K562 (cell line): ENCODE measurements at regions not wholly inside any gene's neighbourhood (a gene's known extent, or its start where the extent isn't known, plus 50 kb on each side); places are given as distances from the start of the nearest gene placed in this dataset.

Experiments
- ATAC-seq: fragments of 200-7000 bp; cut with Tn5 transposase; 3 replicates; pipeline ENCODE4 v1.9.1; 2020; ENCODE audit warnings: moderate library complexity
- BruUV-seq: library from RNA; stranded (reverse); fragments of 400-500 nt; replicated peaks from 2 replicates; lab custom pipeline; 2021; lab: Mats Ljungman, UMichigan
- CTCF ChIA-PET: fragments of 300-600 bp; formaldehyde crosslinking; extraction: SDS; loops from one replicate; lab custom pipeline; 2021; ENCODE audit warnings: low intra/inter-chr PET ratio; lab: Yijun Ruan, JAX
- POLR2A ChIA-PET: fragments of 300-600, 350-650 bp; sonication (Branson Sonifier 250); formaldehyde crosslinking; extraction: SDS; loops from one replicate; lab custom pipeline; 2021; ENCODE audit warnings: antibody characterized with exemption, inconsistent platforms; lab: Yijun Ruan, JAX
- DNase-seq, 4 experiments: peaks; one replicate each; pipeline versions ENCODE4 v3.0.0 to v3.0.0-alpha.2; 2011 to 2018; ENCODE audit warnings: low spot score in 3 of 4, mixed read lengths in 3 of 4; ENCODE audit errors: extremely low read depth in 1 of 4
- FAIRE-seq: peaks from 2 replicates; lab custom pipeline; 2011; peaks lifted over from hg19 to GRCh38; lab: Jason Lieb, UNC
- H2AFZ ChIP-seq: 2 replicates; pipeline ENCODE4 v1.6.0; 2011; ENCODE audit warnings: low read depth, low read length, control low read depth, inconsistent platforms
- H3K27ac ChIP-seq: fragments of 200-600 bp; 3 replicates; pipeline ENCODE4 v1.8.0; 2011; ENCODE audit warnings: low read depth, mild to moderate bottlenecking, control low read depth, inconsistent platforms, low read length, moderate library complexity, mixed read lengths; ENCODE audit errors: extremely low read depth
- H3K27me3 ChIP-seq, 2 experiments: fragments of 300-600 bp in 1 of 2; 2 replicates in 1 of 2; 3 replicates in 1 of 2; pipeline versions ENCODE4 v1.6.0 to v1.8.0; 2011; ENCODE audit warnings: inconsistent platforms in 2 of 2, low read length in 2 of 2, mild to moderate bottlenecking in 1 of 2, mixed read lengths in 1 of 2, moderate library complexity in 1 of 2; ENCODE audit not compliant: control insufficient read depth in 2 of 2, insufficient read depth in 2 of 2
- H3K36me3 ChIP-seq: fragments of 300-600 bp; 3 replicates; pipeline ENCODE4 v1.8.0; 2011; ENCODE audit warnings: mild to moderate bottlenecking, low read length, inconsistent platforms; ENCODE audit not compliant: control insufficient read depth, insufficient read depth
- H3K4me1 ChIP-seq, 2 experiments: fragments of 200-600 bp in 1 of 2; replicated peaks in 1 of 2; 2 replicates in 1 of 2; 3 replicates in 1 of 2; pipeline versions ENCODE4 v1.5.1 to v1.8.0; 2011; ENCODE audit warnings: inconsistent platforms in 2 of 2, low read length in 2 of 2, mild to moderate bottlenecking in 1 of 2, mixed read lengths in 1 of 2, moderate library complexity in 1 of 2; ENCODE audit not compliant: control insufficient read depth in 2 of 2, insufficient read depth in 2 of 2
- H3K4me2 ChIP-seq: 2 replicates; pipeline ENCODE4 v1.6.1; 2011; ENCODE audit warnings: low read length, control low read depth, inconsistent platforms, mixed read lengths; ENCODE audit not compliant: insufficient read depth
- H3K4me3 ChIP-seq: fragments of 200-600 bp; sonication (generic), shearing (Covaris generic); 2 replicates; pipeline ENCODE4 v1.5.1; 2016; ENCODE audit warnings: control low read depth, inconsistent platforms
- H3K79me2 ChIP-seq: fragments of 200-600 bp; 3 replicates; pipeline ENCODE4 v1.8.0; 2011; ENCODE audit warnings: low read length, inconsistent platforms; ENCODE audit not compliant: control insufficient read depth, insufficient read depth
- H3K9ac ChIP-seq, 2 experiments: 2 replicates each; pipeline versions ENCODE4 v1.6.0 to v1.6.1; 2011; ENCODE audit warnings: low read depth in 2 of 2, low read length in 2 of 2, control low read depth in 1 of 2, inconsistent platforms in 1 of 2, mild to moderate bottlenecking in 1 of 2, mixed read lengths in 1 of 2; ENCODE audit not compliant: insufficient read depth in 1 of 2
- H3K9me1 ChIP-seq: one replicate; pipeline ENCODE4 v1.6.0; 2011; ENCODE audit warnings: inconsistent platforms, mild to moderate bottlenecking, low read length, moderate library complexity; ENCODE audit not compliant: control insufficient read depth, insufficient read depth
- H3K9me3 ChIP-seq: replicated peaks from 2 replicates; pipeline ENCODE4 v1.5.1; 2011; ENCODE audit warnings: low read depth, low read length, inconsistent platforms; ENCODE audit not compliant: control insufficient read depth, insufficient read depth
- H4K20me1 ChIP-seq: replicated peaks from 2 replicates; pipeline ENCODE4 v1.6.1; 2011; ENCODE audit warnings: low read length, inconsistent platforms, mixed read lengths; ENCODE audit not compliant: control insufficient read depth, insufficient read depth
- CLOCK ChIP-seq: fragments of 250-450 bp; sonication (Bioruptor Pico); IDR thresholded peaks from 2 replicates; pipeline ENCODE4 v1.4.0; 2020; ENCODE audit warnings: mild to moderate bottlenecking, moderate library complexity, borderline replicate concordance
- ETV1 ChIP-seq: fragments of 450-650 bp; conservative IDR thresholded peaks from 2 replicates; pipeline ENCODE4 v1.6.1; 2016; ENCODE audit warnings: missing genetic modification characterization, control low read depth, low read depth, missing compliant biosample characterization
- HEY1 ChIP-seq: fragments of 250-450 bp; sonication (Bioruptor Pico); IDR thresholded peaks from 2 replicates; pipeline ENCODE4 v1.5.0; 2020; ENCODE audit warnings: mild to moderate bottlenecking, moderate library complexity, borderline replicate concordance
- IFI16 ChIP-seq: fragments of 250-450 bp; sonication (Bioruptor Pico); IDR thresholded peaks from 2 replicates; pipeline ENCODE4 v2.1.2; 2022; ENCODE audit warnings: mild to moderate bottlenecking, inconsistent platforms
- JUNB ChIP-seq: fragments of 450-650 bp; formaldehyde crosslinking; conservative IDR thresholded peaks from 2 replicates; pipeline ENCODE4 v1.4.0; 2020; ENCODE audit warnings: mild to moderate bottlenecking
- MBD1 ChIP-seq: fragments of 250-450 bp; sonication (Bioruptor Pico); IDR thresholded peaks from 2 replicates; pipeline ENCODE4 v1.8.0; 2022; ENCODE audit warnings: inconsistent platforms
- PHTF2 ChIP-seq: fragments of 250-450 bp; sonication (Bioruptor Pico); IDR thresholded peaks from 2 replicates; pipeline ENCODE4 v1.5.0; 2021; ENCODE audit warnings: mild to moderate bottlenecking
- RBM25 ChIP-seq: fragments of 200-400 bp; formaldehyde crosslinking; IDR thresholded peaks from 2 replicates; pipeline ENCODE4 v1.6.1; 2018; ENCODE audit warnings: low read length, low read depth, moderate library complexity; ENCODE audit not compliant: severe bottlenecking
- RNF219 ChIP-seq: fragments of 250-450 bp; sonication (Bioruptor Pico); IDR thresholded peaks from 2 replicates; pipeline ENCODE4 v1.5.0; 2022; ENCODE audit warnings: mild to moderate bottlenecking
- ZBTB7A ChIP-seq: IDR thresholded peaks from 2 replicates; pipeline ENCODE4 v1.6.1; 2011; ENCODE audit warnings: low read depth, mild to moderate bottlenecking, low read length, moderate library complexity, borderline replicate concordance; ENCODE audit not compliant: control insufficient read depth
- ZNF444 ChIP-seq: fragments of 250-450 bp; sonication (Bioruptor Pico); IDR thresholded peaks from 2 replicates; pipeline ENCODE4 v1.4.0; 2020; ENCODE audit warnings: mild to moderate bottlenecking, moderate library complexity
- WGBS: fragments of 100-300 bp; shearing (Covaris generic); methylation state at CpG from one replicate; pipeline ENCODE4 v1.1.6; 2016; ENCODE audit warnings: low coverage, mixed read lengths; ENCODE audit not compliant: insufficient coverage; ENCODE audit errors: missing lambda C conversion rate; 5-methylcytosine and 5-hydroxymethylcytosine counted together
- in situ Hi-C: fragments of 300-500 bp; cut with MboI; formaldehyde crosslinking; loops from 4 replicates; pipeline ENCODE4 v1.15.0; 2018; ENCODE audit warnings: inconsistent platforms, mixed read lengths
- intact Hi-C: fragments of 100-400 bp; cut with micrococcal nuclease; formaldehyde crosslinking; loops from 2 replicates; pipeline ENCODE4 v1.14.2; 2022
- TF ChIP-seq, protein P1 (sequence below): IDR thresholded peaks from 3 replicates; pipeline ENCODE4 v1.6.1; 2011; ENCODE audit warnings: borderline replicate concordance, mild to moderate bottlenecking, moderate library complexity; ENCODE audit not compliant: insufficient read length; ENCODE audit errors: extremely low read depth

GRCh38 chr4:26181616-26182015 is 139.2 kb upstream of the RBPJ start (continued):
- TF ChIP-seq CLOCK (no peak), HEY1 (no peak), RBM25 (no peak), ZBTB7A (no peak), ZNF444 (CRISPR knock-in tag) (no peak)
- TF ChIP-seq, all 486 proteins: peak for 0

- Histone ChIP-seq H3K4me1 (no peaks in the 10 kb centered on the region; a peak in 1 of 5 replicates), H3K9ac (no peak overlapping the region), H4K20me1 (no peaks in the 10 kb centered on the region), H3K4me2 (no peak overlapping the region), H3K9me3 (no peaks in the 10 kb centered on the region), H3K36me3 (no peaks in the 10 kb centered on the region), H2AFZ (no peak overlapping the region), H3K27me3 (peaks cover 10 to 23% of the 10 kb centered on the region in 2 experiments; a peak in 3 of 5 replicates), H3K79me2 (no peaks in the 10 kb centered on the region), H3K27ac (no peak overlapping the region), H3K4me3 (no peak overlapping the region), H3K9me1 (no peaks in the 10 kb centered on the region)
- 3% methylated on average over 5 of the region's 5 CpGs for WGBS
- DNase-seq: no peak
- ATAC-seq: no peak
- in situ Hi-C loops (no loop called here), intact Hi-C loops (no loop called here)
- CTCF ChIA-PET: no interaction called here
- POLR2A ChIA-PET: no interaction called here
- no TSS peak for BruUV-seq
- no peak for FAIRE-seq
- TF ChIP-seq MBD1 (CRISPR knock-in tag) (no peak), IFI16 (CRISPR knock-in tag) (no peak), JUNB (no peak), RNF219 (CRISPR knock-in tag) (no peak), RBM25 (no peak), PHTF2 (CRISPR knock-in tag) (no peak), ETV1 (tag) (no peak)
- TF ChIP-seq, protein P1, sequence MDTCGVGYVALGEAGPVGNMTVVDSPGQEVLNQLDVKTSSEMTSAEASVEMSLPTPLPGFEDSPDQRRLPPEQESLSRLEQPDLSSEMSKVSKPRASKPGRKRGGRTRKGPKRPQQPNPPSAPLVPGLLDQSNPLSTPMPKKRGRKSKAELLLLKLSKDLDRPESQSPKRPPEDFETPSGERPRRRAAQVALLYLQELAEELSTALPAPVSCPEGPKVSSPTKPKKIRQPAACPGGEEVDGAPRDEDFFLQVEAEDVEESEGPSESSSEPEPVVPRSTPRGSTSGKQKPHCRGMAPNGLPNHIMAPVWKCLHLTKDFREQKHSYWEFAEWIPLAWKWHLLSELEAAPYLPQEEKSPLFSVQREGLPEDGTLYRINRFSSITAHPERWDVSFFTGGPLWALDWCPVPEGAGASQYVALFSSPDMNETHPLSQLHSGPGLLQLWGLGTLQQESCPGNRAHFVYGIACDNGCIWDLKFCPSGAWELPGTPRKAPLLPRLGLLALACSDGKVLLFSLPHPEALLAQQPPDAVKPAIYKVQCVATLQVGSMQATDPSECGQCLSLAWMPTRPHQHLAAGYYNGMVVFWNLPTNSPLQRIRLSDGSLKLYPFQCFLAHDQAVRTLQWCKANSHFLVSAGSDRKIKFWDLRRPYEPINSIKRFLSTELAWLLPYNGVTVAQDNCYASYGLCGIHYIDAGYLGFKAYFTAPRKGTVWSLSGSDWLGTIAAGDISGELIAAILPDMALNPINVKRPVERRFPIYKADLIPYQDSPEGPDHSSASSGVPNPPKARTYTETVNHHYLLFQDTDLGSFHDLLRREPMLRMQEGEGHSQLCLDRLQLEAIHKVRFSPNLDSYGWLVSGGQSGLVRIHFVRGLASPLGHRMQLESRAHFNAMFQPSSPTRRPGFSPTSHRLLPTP: no peak
Measured at GRCh38 chr4:26183017-26183416, 137.8 kb upstream of the RBPJ start.
